ENCODE measurements at regions not wholly inside any gene's neighbourhood (a gene's known extent, or its start where the extent isn't known, plus 50 kb on each side); places are given as distances from the start of the nearest gene placed in this dataset.

DNA sequence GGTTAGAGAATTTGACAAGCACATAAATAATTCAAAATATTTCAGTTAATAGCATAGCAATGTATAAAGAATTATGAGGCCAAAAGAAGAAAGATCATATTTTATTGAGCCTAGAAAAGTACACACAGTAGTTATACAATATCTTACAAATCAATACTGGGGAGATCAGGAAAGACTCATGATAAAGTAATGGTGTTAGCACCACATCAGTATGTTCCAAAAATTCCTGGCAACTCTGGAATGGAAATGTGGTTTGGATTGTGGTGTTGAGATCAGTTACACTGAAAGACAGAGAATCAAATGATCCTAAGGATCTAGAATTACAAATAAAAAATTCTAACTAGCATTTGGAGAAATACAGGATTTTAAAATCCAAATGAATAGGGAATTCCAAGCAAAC lies 420.5 kb upstream of the CNTNAP2 start:
- no peak for DNase-seq
- POLR2A ChIA-PET, result no interaction called here
- no peak overlapping the region for H2AFZ ChIP-seq (ENCODE audit: insufficient read depth, low read depth, low read length, poor library complexity, severe bottlenecking)
- no peak for ATAC-seq (ENCODE audit: low read depth)
- no peak overlapping the region for H3K4me3 ChIP-seq (ENCODE audit: control extremely low read depth in 1 of 5, extremely low read depth in 1 of 5, insufficient read depth in 1 of 5, low read depth in 2 of 5, low read length in 4 of 5)
- no peak overlapping the region for H3K27ac Mint-ChIP-seq
- TF ChIP-seq EZH2 (IDR thresholded peaks at IDR 0.05; ENCODE audit: borderline replicate concordance, insufficient read depth, low read depth, low read length, poor library complexity, severe bottlenecking), result no peak
- CTCF ChIA-PET, result no interaction called here
- H3K4me1 Mint-ChIP-seq, result no peaks in the 10 kb centered on the region
- H3K36me3 ChIP-seq (replicated peaks in 1 of 2; ENCODE audit: control extremely low read depth in 1 of 2, control insufficient read depth in 1 of 2, extremely low read depth in 1 of 2, insufficient read depth in 2 of 2, low read length in 1 of 2), result no peaks in the 10 kb centered on the region
- no peaks in the 10 kb centered on the region for H3K27me3 Mint-ChIP-seq
- H4K20me1 ChIP-seq (ENCODE audit: control insufficient read depth, insufficient read depth, low read length, poor library complexity, severe bottlenecking), result no peaks in the 10 kb centered on the region
- H3K27me3 ChIP-seq (replicated peaks in 1 of 4; ENCODE audit: control extremely low read depth in 1 of 4, control insufficient read depth in 3 of 4, insufficient read depth in 4 of 4, low read length in 3 of 4), result no peaks in the 10 kb centered on the region
- H3K79me2 ChIP-seq (ENCODE audit: control insufficient read depth, insufficient read depth, low read length), result no peaks in the 10 kb centered on the region
- H3K4me1 ChIP-seq (ENCODE audit: control insufficient read depth in 2 of 2, insufficient read depth in 2 of 2, low read length in 2 of 2), result no peaks in the 10 kb centered on the region
- intact Hi-C loops (cut with micrococcal nuclease), result no loop called here
- H3K27ac ChIP-seq (ENCODE audit: low read length in 2 of 2), result no peak overlapping the region
- no peaks in the 10 kb centered on the region for H3K9me3 Mint-ChIP-seq (ENCODE audit: insufficient read depth)
- no peak overlapping the region for H3K4me3 Mint-ChIP-seq
- H3K4me2 ChIP-seq (replicated peaks; ENCODE audit: low read depth, low read length, poor library complexity, severe bottlenecking), result no peak overlapping the region
- no peak overlapping the region for H3K9ac ChIP-seq (ENCODE audit: low read length)
- H3K9me3 ChIP-seq (ENCODE audit: control extremely low read depth in 1 of 3, control insufficient read depth in 2 of 3, insufficient read depth in 1 of 3, low read length in 2 of 3), result peaks cover 0 to 3% (median 0%) of the 10 kb centered on the region in 3 donors

DNA sequence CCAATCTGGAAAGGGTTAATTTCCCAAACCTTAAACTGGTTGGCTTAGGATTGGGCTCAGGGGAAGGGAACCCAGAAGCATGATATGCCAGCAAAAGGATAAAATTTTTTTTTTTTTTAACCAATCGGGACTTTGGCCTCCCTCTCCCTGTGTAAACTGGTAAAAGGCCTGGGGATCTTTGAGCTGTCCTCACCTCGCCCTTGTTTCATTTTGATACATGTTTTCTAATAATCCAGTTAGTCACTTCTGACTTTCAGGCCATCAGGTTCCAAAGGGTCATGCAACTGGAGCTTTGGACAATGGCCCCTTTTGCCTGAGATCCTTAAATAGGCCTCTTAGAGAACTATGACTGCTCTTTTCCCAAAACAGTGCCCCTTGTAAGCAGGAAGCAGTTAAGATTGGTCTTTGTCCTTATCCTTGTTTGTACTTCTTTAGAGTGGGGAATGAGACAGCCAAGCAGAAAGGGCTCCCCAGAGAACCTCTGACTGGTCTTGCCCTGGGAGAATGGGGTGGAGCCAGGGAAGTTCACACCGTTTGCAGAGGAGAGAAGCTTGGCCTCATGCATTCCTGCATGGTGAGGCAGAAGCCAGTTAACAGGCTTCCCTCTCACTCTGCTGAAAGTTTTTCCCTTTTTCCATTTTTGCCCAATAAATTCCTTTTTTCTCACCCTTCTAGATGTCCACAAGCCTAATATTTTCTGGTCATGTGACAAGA lies 424.2 kb upstream of the CNTNAP2 start:
- H3K9ac ChIP-seq (ENCODE audit: low read length), result no peak overlapping the region
- DNase-seq (no peak), ATAC-seq (ENCODE audit: low read depth) (no peak)
- no peaks in the 10 kb centered on the region for H3K27me3 ChIP-seq (replicated peaks in 1 of 4; ENCODE audit: control extremely low read depth in 1 of 4, control insufficient read depth in 3 of 4, insufficient read depth in 4 of 4, low read length in 3 of 4)
- no peak overlapping the region for H3K4me2 ChIP-seq (replicated peaks; ENCODE audit: low read depth, low read length, poor library complexity, severe bottlenecking)
- POLR2A ChIA-PET, result no interaction called here
- no peak overlapping the region for H3K27ac Mint-ChIP-seq
- H3K4me1 Mint-ChIP-seq, result no peaks in the 10 kb centered on the region
- H3K79me2 ChIP-seq (ENCODE audit: control insufficient read depth, insufficient read depth, low read length), result no peaks in the 10 kb centered on the region
- no peaks in the 10 kb centered on the region for H3K9me3 ChIP-seq (ENCODE audit: control extremely low read depth in 1 of 3, control insufficient read depth in 2 of 3, insufficient read depth in 1 of 3, low read length in 2 of 3)
- H4K20me1 ChIP-seq (ENCODE audit: control insufficient read depth, insufficient read depth, low read length, poor library complexity, severe bottlenecking), result no peaks in the 10 kb centered on the region
- H3K9me3 Mint-ChIP-seq (ENCODE audit: insufficient read depth), result no peaks in the 10 kb centered on the region
- H3K27me3 Mint-ChIP-seq, result no peaks in the 10 kb centered on the region
- CTCF ChIA-PET, result no interaction called here
- H2AFZ ChIP-seq (ENCODE audit: insufficient read depth, low read depth, low read length, poor library complexity, severe bottlenecking), result no peak overlapping the region
- no peak overlapping the region for H3K27ac ChIP-seq (ENCODE audit: low read length in 2 of 2)
- TF ChIP-seq CTCF (IDR thresholded peaks at IDR 0.05) (no peak), EZH2 (IDR thresholded peaks at IDR 0.05; ENCODE audit: borderline replicate concordance, insufficient read depth, low read depth, low read length, poor library complexity, severe bottlenecking) (no peak)
- no peak overlapping the region for H3K4me3 ChIP-seq (ENCODE audit: control extremely low read depth in 1 of 5, extremely low read depth in 1 of 5, insufficient read depth in 1 of 5, low read depth in 2 of 5, low read length in 4 of 5)
- intact Hi-C loops (cut with micrococcal nuclease), result no loop called here
- no peak overlapping the region for H3K4me3 Mint-ChIP-seq
- no peaks in the 10 kb centered on the region for H3K4me1 ChIP-seq (ENCODE audit: control insufficient read depth in 2 of 2, insufficient read depth in 2 of 2, low read length in 2 of 2)
- WGBS (ENCODE audit: insufficient coverage), result 94% methylated on average over 2 of the region's 3 CpGs
- H3K36me3 ChIP-seq (replicated peaks in 1 of 2; ENCODE audit: control extremely low read depth in 1 of 2, control insufficient read depth in 1 of 2, extremely low read depth in 1 of 2, insufficient read depth in 2 of 2, low read length in 1 of 2), result no peaks in the 10 kb centered on the region
